A673 (cell line): ENCODE measurements at regions not wholly inside any gene's neighbourhood (a gene's known extent, or its start where the extent isn't known, plus 50 kb on each side); places are given as distances from the start of the nearest gene placed in this dataset.

Source experiments
- CTCF ChIP-seq: fragments of 300-800, 200-600 bp; sonication (generic); conservative IDR thresholded peaks from 2 replicates; pipeline ENCODE4 v1.5.1; 2017; ENCODE audit warnings: low read depth, mild to moderate bottlenecking, antibody characterized with exemption, low read length, moderate library complexity, mixed read lengths
- EZH2 ChIP-seq: fragments of 200-600 bp; sonication (generic); IDR thresholded peaks from 2 replicates; pipeline ENCODE4 v1.6.1; 2017; ENCODE audit warnings: borderline replicate concordance, low read depth, mild to moderate bottlenecking, mixed read lengths, antibody characterized with exemption, low read length; ENCODE audit not compliant: poor library complexity, severe bottlenecking

GRCh38 chr18:68275616-68276015 lies 439.3 kb downstream of the TMX3 start:
- TF ChIP-seq CTCF = no peak
- no peak for TF ChIP-seq EZH2
